ENCODE measurements at regions not wholly inside any gene's neighbourhood (a gene's known extent, or its start where the extent isn't known, plus 50 kb on each side); places are given as distances from the start of the nearest gene placed in this dataset.

DNA sequence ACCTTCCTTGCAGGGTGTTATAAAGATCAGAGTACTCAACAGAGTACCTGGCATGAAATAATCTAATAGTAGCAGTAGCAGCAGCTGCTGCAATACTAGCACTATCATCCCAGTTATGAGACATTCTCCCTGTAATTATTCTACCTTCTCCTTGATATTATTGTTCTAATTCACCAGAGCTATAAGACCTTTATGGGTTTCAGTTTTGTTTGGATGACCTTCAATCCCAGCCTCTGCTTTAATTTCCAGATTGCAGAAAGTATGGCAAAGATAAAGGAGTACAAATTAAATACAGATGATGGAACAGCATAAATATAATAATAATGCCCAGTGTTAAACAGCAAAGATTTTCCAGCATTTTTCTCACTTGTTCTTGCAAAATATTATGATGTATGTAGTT lies 150.5 kb upstream of the MYLIP start:
- no peak overlapping the region for H2AK5ac ChIP-seq (ENCODE audit: low read depth, low read length)
- no peak overlapping the region for H3K4ac ChIP-seq (ENCODE audit: low read length)
- no peak overlapping the region for H3K9ac ChIP-seq (ENCODE audit: low read depth, low read length, poor library complexity)
- H3K27me3 ChIP-seq (ENCODE audit: control insufficient read depth in 3 of 3, insufficient read depth in 3 of 3, low read depth in 1 of 3, low read length in 3 of 3) = no peaks in the 10 kb centered on the region
- no peaks in the 10 kb centered on the region for H3K9me3 ChIP-seq (replicated peaks in 1 of 2; ENCODE audit: control insufficient read depth in 2 of 2, insufficient read depth in 1 of 2, low read depth in 1 of 2, low read length in 2 of 2)
- no peak overlapping the region for H4K91ac ChIP-seq (ENCODE audit: low read depth, low read length, poor library complexity)
- no peak overlapping the region for H3K4me2 ChIP-seq (ENCODE audit: insufficient read depth, low read length, poor library complexity, severe bottlenecking)
- no peaks in the 10 kb centered on the region for H3K36me3 ChIP-seq (replicated peaks in 1 of 2; ENCODE audit: control insufficient read depth in 2 of 2, insufficient read depth in 2 of 2, low read length in 2 of 2)
- H2AFZ ChIP-seq (ENCODE audit: low read length) = no peak overlapping the region
- no peak overlapping the region for H2BK12ac ChIP-seq (ENCODE audit: low read length)
- H3K14ac ChIP-seq (ENCODE audit: low read length) = no peak overlapping the region
- H2BK15ac ChIP-seq (ENCODE audit: low read length) = no peak overlapping the region
- DNase-seq (ENCODE audit: low spot score) = no peak
- no peak overlapping the region for H3K18ac ChIP-seq (ENCODE audit: low read length)
- no peak overlapping the region for H3K4me3 ChIP-seq (ENCODE audit: low read length in 2 of 2)
- H4K8ac ChIP-seq (ENCODE audit: low read depth, low read length) = no peak overlapping the region
- H3K4me1 ChIP-seq (ENCODE audit: control insufficient read depth in 2 of 2, insufficient read depth in 1 of 2, low read depth in 1 of 2, low read length in 2 of 2) = no peaks in the 10 kb centered on the region
- H3K23ac ChIP-seq (ENCODE audit: low read depth, low read length, poor library complexity) = no peak overlapping the region
- H2BK120ac ChIP-seq (ENCODE audit: low read depth, low read length) = no peak overlapping the region
- H3K27ac ChIP-seq (replicated peaks; ENCODE audit: low read length) = no peak overlapping the region
- H2BK5ac ChIP-seq (ENCODE audit: low read length) = no peak overlapping the region
- no peaks in the 10 kb centered on the region for H3K79me1 ChIP-seq (ENCODE audit: low read depth, low read length)

DNA sequence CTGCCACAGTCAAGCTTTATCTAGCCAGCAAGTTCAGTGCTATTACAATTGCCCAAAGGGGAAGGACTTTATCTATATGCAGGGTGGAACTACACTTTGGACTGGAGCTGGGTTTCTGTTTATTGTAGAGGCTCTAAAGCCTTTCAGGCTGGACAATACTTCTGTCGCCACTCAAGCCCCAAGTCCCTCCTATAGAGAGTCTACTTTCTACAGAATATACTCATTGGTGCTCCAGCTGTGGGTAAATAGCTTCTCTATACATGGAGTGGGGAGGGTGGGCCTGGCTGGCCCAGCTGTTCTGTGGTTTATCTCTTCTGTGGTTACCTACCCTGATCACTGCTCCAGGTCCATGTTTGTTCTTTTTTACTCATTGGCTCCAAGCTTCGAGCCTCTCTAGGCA lies 151.8 kb upstream of the MYLIP start:
- H2BK5ac ChIP-seq (ENCODE audit: low read length) = no peak overlapping the region
- H2BK12ac ChIP-seq (ENCODE audit: low read length) = no peak overlapping the region
- H3K27ac ChIP-seq (replicated peaks; ENCODE audit: low read length) = no peak overlapping the region
- H4K91ac ChIP-seq (ENCODE audit: low read depth, low read length, poor library complexity) = no peak overlapping the region
- no peaks in the 10 kb centered on the region for H3K9me3 ChIP-seq (replicated peaks in 1 of 2; ENCODE audit: control insufficient read depth in 2 of 2, insufficient read depth in 1 of 2, low read depth in 1 of 2, low read length in 2 of 2)
- no peak overlapping the region for H4K8ac ChIP-seq (ENCODE audit: low read depth, low read length)
- H2AK5ac ChIP-seq (ENCODE audit: low read depth, low read length) = no peak overlapping the region
- no peaks in the 10 kb centered on the region for H3K4me1 ChIP-seq (ENCODE audit: control insufficient read depth in 2 of 2, insufficient read depth in 1 of 2, low read depth in 1 of 2, low read length in 2 of 2)
- H3K4ac ChIP-seq (ENCODE audit: low read length) = no peak overlapping the region
- no peak for DNase-seq (ENCODE audit: low spot score)
- no peak overlapping the region for H3K4me2 ChIP-seq (ENCODE audit: insufficient read depth, low read length, poor library complexity, severe bottlenecking)
- H3K18ac ChIP-seq (ENCODE audit: low read length) = no peak overlapping the region
- H3K36me3 ChIP-seq (replicated peaks in 1 of 2; ENCODE audit: control insufficient read depth in 2 of 2, insufficient read depth in 2 of 2, low read length in 2 of 2) = no peaks in the 10 kb centered on the region
- H3K27me3 ChIP-seq (ENCODE audit: control insufficient read depth in 3 of 3, insufficient read depth in 3 of 3, low read depth in 1 of 3, low read length in 3 of 3) = no peaks in the 10 kb centered on the region
- H2AFZ ChIP-seq (ENCODE audit: low read length) = no peak overlapping the region
- no peak overlapping the region for H3K14ac ChIP-seq (ENCODE audit: low read length)
- no peaks in the 10 kb centered on the region for H3K79me1 ChIP-seq (ENCODE audit: low read depth, low read length)
- no peak overlapping the region for H2BK120ac ChIP-seq (ENCODE audit: low read depth, low read length)
- no peak overlapping the region for H3K9ac ChIP-seq (ENCODE audit: low read depth, low read length, poor library complexity)
- H3K4me3 ChIP-seq (ENCODE audit: low read length in 2 of 2) = no peak overlapping the region
- H3K23ac ChIP-seq (ENCODE audit: low read depth, low read length, poor library complexity) = no peak overlapping the region
- WGBS, 2 donors (ENCODE audit: extremely low coverage in 2 of 2, insufficient read length in 2 of 2, insufficient replicate concordance in 1 of 2) = no CpG with 5 or more reads among the region's 2 CpGs
- no peak overlapping the region for H2BK15ac ChIP-seq (ENCODE audit: low read length)

DNA sequence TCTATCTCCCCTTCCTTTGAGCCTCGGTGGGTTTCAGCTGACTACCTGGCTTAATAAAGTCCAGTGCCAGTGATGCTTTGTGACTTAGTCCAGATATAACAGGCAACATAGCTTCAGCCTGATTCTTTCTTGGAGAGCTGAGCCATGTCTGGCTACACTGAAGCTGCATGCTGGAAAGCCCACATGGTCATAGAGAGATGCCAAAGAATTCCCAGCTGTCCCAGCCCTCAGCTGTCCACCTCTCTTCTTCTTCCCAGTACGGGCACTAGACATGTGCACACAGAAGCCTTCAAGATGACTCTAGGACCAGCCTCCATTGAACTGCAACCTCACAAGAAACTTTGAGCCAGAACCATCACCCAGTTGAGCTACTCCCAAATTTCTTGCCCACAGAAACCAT lies 154.1 kb upstream of the MYLIP start:
- WGBS, 2 donors (ENCODE audit: extremely low coverage in 2 of 2, insufficient read length in 2 of 2, insufficient replicate concordance in 1 of 2) = no CpG with 5 or more reads among the region's 2 CpGs
- no peak for DNase-seq (ENCODE audit: low spot score)

DNA sequence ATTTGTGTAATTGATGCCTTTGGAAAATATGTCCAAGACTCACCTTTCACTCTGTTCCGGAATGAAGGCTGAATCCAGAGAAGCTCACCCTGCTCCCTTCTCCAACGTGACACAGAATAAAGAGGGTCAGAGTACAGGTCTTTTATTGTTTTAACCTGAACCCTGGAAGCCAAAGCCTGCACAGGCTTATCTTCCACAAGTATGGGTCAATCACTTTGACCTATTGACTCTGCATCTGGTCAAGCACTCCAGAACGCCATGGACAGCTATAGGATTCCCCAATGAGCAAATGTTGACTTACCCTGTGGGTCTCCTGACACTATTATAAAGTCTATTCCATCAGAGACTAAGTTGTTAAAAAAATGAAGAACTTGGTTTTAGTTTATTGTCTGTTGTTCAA lies 158.4 kb upstream of the MYLIP start:
- H2AFZ ChIP-seq (ENCODE audit: low read length) = no peak overlapping the region

More for the DNA sequence above, 154.1 kb upstream of the MYLIP start:
- Histone ChIP-seq H3K4me2 (ENCODE audit: insufficient read depth, low read length, poor library complexity, severe bottlenecking) (no peak overlapping the region), H4K8ac (ENCODE audit: low read depth, low read length) (no peak overlapping the region), H3K4me3 (ENCODE audit: low read length in 2 of 2) (no peak overlapping the region), H2BK15ac (ENCODE audit: low read length) (no peak overlapping the region), H3K14ac (ENCODE audit: low read length) (no peak overlapping the region), H4K91ac (ENCODE audit: low read depth, low read length, poor library complexity) (no peak overlapping the region), H3K4ac (ENCODE audit: low read length) (no peak overlapping the region), H2AK5ac (ENCODE audit: low read depth, low read length) (no peak overlapping the region), H2BK5ac (ENCODE audit: low read length) (no peak overlapping the region), H2AFZ (ENCODE audit: low read length) (no peak overlapping the region), H3K9ac (ENCODE audit: low read depth, low read length, poor library complexity) (no peak overlapping the region), H3K23ac (ENCODE audit: low read depth, low read length, poor library complexity) (no peak overlapping the region), H3K18ac (ENCODE audit: low read length) (no peak overlapping the region), H2BK12ac (ENCODE audit: low read length) (no peak overlapping the region), H3K9me3 (replicated peaks in 1 of 2; ENCODE audit: control insufficient read depth in 2 of 2, insufficient read depth in 1 of 2, low read depth in 1 of 2, low read length in 2 of 2) (no peaks in the 10 kb centered on the region), H2BK120ac (ENCODE audit: low read depth, low read length) (no peak overlapping the region), H3K79me1 (ENCODE audit: low read depth, low read length) (no peaks in the 10 kb centered on the region), H3K4me1 (ENCODE audit: control insufficient read depth in 2 of 2, insufficient read depth in 1 of 2, low read depth in 1 of 2, low read length in 2 of 2) (no peaks in the 10 kb centered on the region), H3K27ac (replicated peaks; ENCODE audit: low read length) (no peak overlapping the region), H3K27me3 (ENCODE audit: control insufficient read depth in 3 of 3, insufficient read depth in 3 of 3, low read depth in 1 of 3, low read length in 3 of 3) (no peaks in the 10 kb centered on the region), H3K36me3 (replicated peaks in 1 of 2; ENCODE audit: control insufficient read depth in 2 of 2, insufficient read depth in 2 of 2, low read length in 2 of 2) (no peaks in the 10 kb centered on the region)

More for the DNA sequence above, 158.4 kb upstream of the MYLIP start:
- Histone ChIP-seq H3K4me3 (ENCODE audit: low read length in 2 of 2) (no peak overlapping the region), H4K8ac (ENCODE audit: low read depth, low read length) (no peak overlapping the region), H3K9me3 (replicated peaks in 1 of 2; ENCODE audit: control insufficient read depth in 2 of 2, insufficient read depth in 1 of 2, low read depth in 1 of 2, low read length in 2 of 2) (no peaks in the 10 kb centered on the region), H4K91ac (ENCODE audit: low read depth, low read length, poor library complexity) (no peak overlapping the region), H3K27me3 (ENCODE audit: control insufficient read depth in 3 of 3, insufficient read depth in 3 of 3, low read depth in 1 of 3, low read length in 3 of 3) (no peaks in the 10 kb centered on the region), H3K4me2 (ENCODE audit: insufficient read depth, low read length, poor library complexity, severe bottlenecking) (no peak overlapping the region), H3K27ac (replicated peaks; ENCODE audit: low read length) (no peak overlapping the region), H3K4ac (ENCODE audit: low read length) (no peak overlapping the region), H3K4me1 (ENCODE audit: control insufficient read depth in 2 of 2, insufficient read depth in 1 of 2, low read depth in 1 of 2, low read length in 2 of 2) (no peaks in the 10 kb centered on the region), H2BK120ac (ENCODE audit: low read depth, low read length) (no peak overlapping the region), H3K36me3 (replicated peaks in 1 of 2; ENCODE audit: control insufficient read depth in 2 of 2, insufficient read depth in 2 of 2, low read length in 2 of 2) (no peaks in the 10 kb centered on the region), H2AK5ac (ENCODE audit: low read depth, low read length) (no peak overlapping the region), H2BK5ac (ENCODE audit: low read length) (no peak overlapping the region), H2BK15ac (ENCODE audit: low read length) (no peak overlapping the region), H3K9ac (ENCODE audit: low read depth, low read length, poor library complexity) (no peak overlapping the region), H2BK12ac (ENCODE audit: low read length) (no peak overlapping the region), H3K79me1 (ENCODE audit: low read depth, low read length) (no peaks in the 10 kb centered on the region), H3K18ac (ENCODE audit: low read length) (no peak overlapping the region), H3K23ac (ENCODE audit: low read depth, low read length, poor library complexity) (no peak overlapping the region), H3K14ac (ENCODE audit: low read length) (no peak overlapping the region)
- DNase-seq (ENCODE audit: low spot score) = no peak
- WGBS, 2 donors (ENCODE audit: extremely low coverage in 2 of 2, insufficient read length in 2 of 2, insufficient replicate concordance in 1 of 2) = no CpG with 5 or more reads among the region's 3 CpGs
